NCI-H146 treated with DMSO at 0.1 percent for 48 hours (cell line): ENCODE measurements at regions not wholly inside any gene's neighbourhood (a gene's known extent, or its start where the extent isn't known, plus 50 kb on each side); places are given as distances from the start of the nearest gene placed in this dataset.

Experiments
- DNase-seq: peaks from one replicate; lab custom pipeline; 2025; ENCODE audit not compliant: unreplicated experiment; lab: John Stamatoyannopoulos, UW

DNA sequence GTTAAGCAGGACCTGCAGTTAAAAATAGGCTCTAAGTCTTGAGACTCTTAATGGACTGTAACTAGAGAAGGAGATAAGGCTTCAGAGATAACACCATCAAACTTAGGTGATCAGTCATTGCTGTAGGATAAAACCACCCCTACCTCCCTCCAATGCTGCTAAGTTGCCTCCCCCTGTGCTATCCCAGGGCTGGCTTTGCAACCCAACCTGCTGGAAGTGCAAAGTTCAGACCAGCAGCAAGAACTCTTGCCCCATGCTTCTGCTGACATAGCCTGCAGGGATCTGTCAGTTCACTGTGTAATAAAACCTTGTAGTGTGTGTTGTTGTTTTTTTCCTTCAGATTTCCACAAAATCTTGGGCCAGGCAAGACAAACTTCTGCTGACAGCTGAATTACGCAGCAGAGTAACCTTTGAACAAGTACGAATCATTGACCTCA, 57.4 kb upstream of the EPB41L3 start:
- no peak for DNase-seq

- peak; percentile 9 for DNase-seq
These were observed 56.7 kb upstream of the EPB41L3 start for GRCh38 chr18:5600378-5601071.

DNA sequence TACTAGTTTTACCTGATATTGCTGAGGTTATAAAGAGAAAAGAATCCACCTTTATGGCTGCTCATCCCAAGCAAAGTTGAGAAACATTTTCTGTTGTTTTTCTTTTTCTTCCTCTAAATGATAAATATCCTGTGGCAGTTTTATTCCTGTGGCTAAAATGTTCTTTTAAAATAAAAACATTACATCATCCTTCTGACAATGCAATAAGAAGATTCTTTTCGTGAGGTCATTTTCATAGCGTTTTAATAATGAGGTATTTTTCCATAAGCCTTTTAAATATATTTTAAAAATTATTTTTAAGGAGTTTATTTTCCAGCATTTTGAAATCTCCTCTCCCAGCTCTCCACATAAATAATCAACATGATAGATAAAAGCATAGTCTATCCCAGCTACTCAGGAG, 52.8 kb upstream of the EPB41L3 start:
- no peak for DNase-seq
